RWPE2 (cell line): ENCODE measurements at regions not wholly inside any gene's neighbourhood (a gene's known extent, or its start where the extent isn't known, plus 50 kb on each side); places are given as distances from the start of the nearest gene placed in this dataset.
A peak's percentile ranks its signal among the peaks of the same experiment; 100 is the strongest.

Source experiments
- ATAC-seq: fragments of 200-7000 bp; cut with Tn5 transposase; 3 replicates; pipeline ENCODE4 v1.9.1; 2021; ENCODE audit warnings: low read depth
- DNase-seq: peaks from one replicate; pipeline ENCODE4 v3.0.0-alpha.2; 2020; ENCODE audit warnings: low spot score
- H3K27ac ChIP-seq: fragments of 450-650 bp; 2 replicates; pipeline ENCODE4 v1.5.1; 2017; ENCODE audit warnings: mild to moderate bottlenecking; ENCODE audit not compliant: poor library complexity, severe bottlenecking
- H3K27me3 ChIP-seq: fragments of 250-450 bp; sonication (Bioruptor Pico); 2 replicates; pipeline ENCODE4 v1.5.1; 2021; ENCODE audit warnings: mild to moderate bottlenecking, moderate library complexity; ENCODE audit not compliant: insufficient read depth, poor library complexity, severe bottlenecking
- H3K36me3 ChIP-seq: fragments of 250-450 bp; sonication (Bioruptor Pico); 2 replicates; pipeline ENCODE4 v1.5.1; 2020; ENCODE audit warnings: low read depth, mild to moderate bottlenecking, moderate library complexity
- H3K4me1 ChIP-seq: fragments of 250-450 bp; sonication (Bioruptor Pico); 2 replicates; pipeline ENCODE4 v1.5.1; 2021; ENCODE audit warnings: mild to moderate bottlenecking, moderate library complexity; ENCODE audit not compliant: insufficient read depth, poor library complexity, severe bottlenecking
- H3K4me3 ChIP-seq: fragments of 250-450 bp; sonication (Bioruptor Pico); 2 replicates; pipeline ENCODE4 v1.5.1; 2021; ENCODE audit warnings: mild to moderate bottlenecking, moderate library complexity; ENCODE audit not compliant: severe bottlenecking
- H3K9me3 ChIP-seq: fragments of 250-450 bp; sonication (Bioruptor Pico); 2 replicates; pipeline ENCODE4 v1.5.1; 2021; ENCODE audit warnings: mild to moderate bottlenecking, moderate library complexity; ENCODE audit not compliant: severe bottlenecking
- TF ChIP-seq, protein P1 (sequence below): fragments of 450-650 bp; IDR thresholded peaks from one replicate; pipeline ENCODE4 v1.5.1; 2017; ENCODE audit warnings: mild to moderate bottlenecking, moderate library complexity; ENCODE audit not compliant: poor library complexity, severe bottlenecking

DNA sequence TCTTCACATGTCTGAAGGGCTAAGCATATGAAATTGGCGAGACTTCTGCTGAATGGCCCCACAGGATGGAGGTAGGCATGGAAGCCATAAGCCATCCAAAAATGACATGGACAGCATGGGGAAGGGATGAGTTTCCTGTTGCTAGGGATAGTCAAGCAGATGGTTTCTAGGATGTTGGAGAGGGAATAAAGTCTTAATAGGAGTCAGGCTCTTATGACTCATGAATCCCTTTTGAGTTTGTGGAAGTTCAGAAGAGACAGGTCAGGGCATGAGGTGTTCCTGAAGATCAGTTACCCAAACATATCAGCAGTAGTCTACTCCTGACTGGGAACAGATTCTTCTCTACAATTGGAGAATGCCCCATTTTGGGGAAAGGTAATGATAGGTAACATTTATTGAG, 243.9 kb downstream of the REEP3 start:
- TF ChIP-seq, protein P1, sequence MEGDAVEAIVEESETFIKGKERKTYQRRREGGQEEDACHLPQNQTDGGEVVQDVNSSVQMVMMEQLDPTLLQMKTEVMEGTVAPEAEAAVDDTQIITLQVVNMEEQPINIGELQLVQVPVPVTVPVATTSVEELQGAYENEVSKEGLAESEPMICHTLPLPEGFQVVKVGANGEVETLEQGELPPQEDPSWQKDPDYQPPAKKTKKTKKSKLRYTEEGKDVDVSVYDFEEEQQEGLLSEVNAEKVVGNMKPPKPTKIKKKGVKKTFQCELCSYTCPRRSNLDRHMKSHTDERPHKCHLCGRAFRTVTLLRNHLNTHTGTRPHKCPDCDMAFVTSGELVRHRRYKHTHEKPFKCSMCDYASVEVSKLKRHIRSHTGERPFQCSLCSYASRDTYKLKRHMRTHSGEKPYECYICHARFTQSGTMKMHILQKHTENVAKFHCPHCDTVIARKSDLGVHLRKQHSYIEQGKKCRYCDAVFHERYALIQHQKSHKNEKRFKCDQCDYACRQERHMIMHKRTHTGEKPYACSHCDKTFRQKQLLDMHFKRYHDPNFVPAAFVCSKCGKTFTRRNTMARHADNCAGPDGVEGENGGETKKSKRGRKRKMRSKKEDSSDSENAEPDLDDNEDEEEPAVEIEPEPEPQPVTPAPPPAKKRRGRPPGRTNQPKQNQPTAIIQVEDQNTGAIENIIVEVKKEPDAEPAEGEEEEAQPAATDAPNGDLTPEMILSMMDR: no peak
- DNase-seq (no peak), ATAC-seq (peak; percentile 90)
- H3K9me3 ChIP-seq: no peaks in the 10 kb centered on the region
- H3K4me3 ChIP-seq: no peak overlapping the region
- H3K27me3 ChIP-seq: no peaks in the 10 kb centered on the region
- H3K27ac ChIP-seq: no peak overlapping the region
- H3K4me1 ChIP-seq: no peaks in the 10 kb centered on the region
- H3K36me3 ChIP-seq: no peaks in the 10 kb centered on the region

DNA sequence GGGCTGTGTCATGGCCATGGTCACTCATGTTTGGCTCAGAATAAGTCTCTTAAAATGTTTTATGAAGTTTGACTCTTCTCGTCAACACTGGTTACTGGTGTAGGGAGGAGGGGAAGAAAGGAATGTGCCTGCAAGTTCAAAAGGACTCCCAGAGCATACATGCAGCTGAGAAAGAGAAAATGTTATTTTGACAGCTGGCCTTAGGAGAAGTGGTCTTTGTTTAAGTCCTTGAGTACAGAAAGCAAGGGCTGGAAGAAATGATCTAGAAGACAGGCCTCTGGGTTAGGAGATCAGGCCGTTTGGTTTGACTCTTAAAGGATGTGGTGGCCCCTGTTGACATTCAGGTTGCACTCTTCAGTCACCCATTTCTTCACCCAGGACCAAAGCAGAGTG, 245.5 kb downstream of the REEP3 start:
- H3K27ac ChIP-seq: no peak overlapping the region
- H3K4me3 ChIP-seq: no peak overlapping the region
- DNase-seq: no peak
- no peaks in the 10 kb centered on the region for H3K27me3 ChIP-seq
- no peaks in the 10 kb centered on the region for H3K4me1 ChIP-seq
- H3K9me3 ChIP-seq: no peaks in the 10 kb centered on the region
- no peak for ATAC-seq
- H3K36me3 ChIP-seq: no peaks in the 10 kb centered on the region
- TF ChIP-seq, protein P1: no peak

DNA sequence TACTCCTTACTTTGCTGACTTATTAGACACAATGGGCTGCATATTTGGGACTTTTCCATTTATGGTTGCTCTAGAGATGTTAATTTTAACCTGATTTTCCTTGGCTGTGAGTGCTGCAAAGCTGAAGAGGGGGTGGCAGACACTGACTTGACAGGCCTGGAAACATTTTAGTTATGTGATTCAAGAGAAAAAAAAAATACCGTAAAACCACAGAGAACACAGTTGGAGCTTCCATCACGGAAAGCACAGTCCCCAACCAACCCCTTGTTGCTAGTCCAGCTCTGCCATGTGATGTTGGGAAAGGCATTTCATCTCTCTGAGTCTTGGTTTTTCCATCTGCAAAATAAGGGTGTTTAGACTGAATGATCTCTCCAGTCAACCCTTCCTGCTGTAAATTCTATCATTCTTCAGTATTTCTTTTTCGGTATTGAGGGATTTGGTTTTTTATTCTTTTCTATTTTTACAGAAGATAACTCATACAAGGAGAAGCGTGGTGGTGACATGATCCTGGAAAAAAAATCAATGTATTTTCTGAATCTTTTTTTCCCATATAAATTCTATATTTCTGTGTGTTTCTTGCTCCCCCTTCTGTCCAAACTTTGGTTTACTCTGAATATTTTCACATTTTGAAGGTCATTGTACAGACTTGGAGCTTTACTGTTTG, 246.1 kb downstream of the REEP3 start:
- no peaks in the 10 kb centered on the region for H3K4me1 ChIP-seq
- H3K9me3 ChIP-seq: no peaks in the 10 kb centered on the region
- TF ChIP-seq, protein P1: peak; percentile 69
- no peak for ATAC-seq
- no peak for DNase-seq
- no peak overlapping the region for H3K4me3 ChIP-seq
- H3K36me3 ChIP-seq: no peaks in the 10 kb centered on the region
- no peaks in the 10 kb centered on the region for H3K27me3 ChIP-seq
- H3K27ac ChIP-seq: no peak overlapping the region

DNA sequence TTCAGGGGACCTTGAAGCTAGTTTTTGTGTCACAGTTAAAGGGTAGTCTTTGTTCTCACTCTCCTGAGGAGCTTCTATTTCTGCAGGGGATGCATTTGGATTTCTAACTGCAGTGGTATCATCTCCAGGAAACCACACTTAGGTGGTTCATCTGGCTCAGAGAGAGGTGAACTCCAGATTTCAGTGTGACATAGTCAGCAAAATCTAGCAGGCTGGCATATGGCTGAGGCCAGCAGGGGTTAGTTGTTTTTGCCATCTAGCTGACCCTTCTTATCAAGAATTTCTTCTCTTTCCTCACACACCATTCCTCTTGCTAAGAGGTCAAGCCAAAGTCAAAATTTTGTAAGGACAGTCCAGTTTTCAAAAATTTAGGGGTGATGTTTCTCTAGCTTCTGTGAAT, 248.2 kb downstream of the REEP3 start:
- Histone ChIP-seq H3K4me1 (no peaks in the 10 kb centered on the region), H3K27ac (no peak overlapping the region), H3K36me3 (no peaks in the 10 kb centered on the region), H3K27me3 (no peaks in the 10 kb centered on the region), H3K4me3 (no peak overlapping the region), H3K9me3 (no peaks in the 10 kb centered on the region)
- TF ChIP-seq, protein P1: no peak
- DNase-seq: no peak
- no peak for ATAC-seq

DNA sequence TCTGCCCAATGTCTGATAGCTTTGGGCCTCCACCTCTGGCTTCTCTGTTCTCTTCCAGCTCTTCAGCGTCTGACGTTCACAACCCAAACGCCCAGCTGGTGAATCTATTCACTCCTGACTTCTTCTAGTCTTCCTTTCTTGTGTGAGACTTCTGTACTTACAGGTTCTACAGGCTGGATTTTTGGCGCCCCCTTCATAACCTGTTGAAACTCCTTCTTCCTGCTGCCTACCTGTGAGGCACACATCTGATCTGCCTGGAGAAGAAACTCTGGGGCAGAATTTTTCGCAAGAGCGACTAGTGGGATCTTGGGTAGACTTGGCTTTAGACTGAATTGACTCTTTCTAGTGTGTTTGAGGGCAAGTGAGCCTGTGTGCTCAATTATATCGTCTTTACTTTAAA, 249.3 kb downstream of the REEP3 start:
- DNase-seq: no peak
- Histone ChIP-seq H3K36me3 (no peaks in the 10 kb centered on the region), H3K9me3 (no peaks in the 10 kb centered on the region), H3K4me1 (no peaks in the 10 kb centered on the region), H3K4me3 (no peak overlapping the region), H3K27ac (no peak overlapping the region), H3K27me3 (no peaks in the 10 kb centered on the region)
- ATAC-seq: no peak
- TF ChIP-seq, protein P1: no peak
